ENCODE measurements at regions not wholly inside any gene's neighbourhood (a gene's known extent, or its start where the extent isn't known, plus 50 kb on each side); places are given as distances from the start of the nearest gene placed in this dataset.

DNA sequence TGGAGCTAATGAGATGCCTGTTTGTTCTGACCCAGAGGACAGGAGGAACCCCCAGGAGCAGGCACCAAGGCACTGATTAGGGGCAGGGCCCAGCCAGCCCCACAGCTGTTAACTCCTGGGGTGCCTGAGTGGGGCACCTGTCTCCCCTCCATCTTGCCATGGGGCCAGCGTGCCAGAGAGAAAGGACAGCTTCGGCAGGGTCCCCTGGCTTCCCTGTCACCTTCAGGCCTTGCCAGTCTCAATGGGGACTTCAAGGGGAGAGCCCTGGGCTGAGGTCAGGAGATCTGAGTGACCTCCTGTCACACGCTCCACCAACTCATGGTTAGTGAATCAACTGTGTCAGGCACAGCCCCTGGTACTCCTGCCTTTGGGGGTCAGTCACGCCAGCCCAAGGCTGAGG, 152.7 kb upstream of the MVB12B start:
- TF ChIP-seq TAF1 (IDR thresholded peaks at IDR 0.05; ENCODE audit: borderline replicate concordance, insufficient read depth, low read length) = no peak

- TF ChIP-seq TAF1 (IDR thresholded peaks at IDR 0.05; ENCODE audit: borderline replicate concordance, insufficient read depth, low read length) (no peak), POLR2AphosphoS5 (IDR thresholded peaks at IDR 0.05; ENCODE audit: low read depth, low read length) (no peak), SIN3A (IDR thresholded peaks at IDR 0.05; ENCODE audit: borderline replicate concordance, insufficient read depth, low read length) (no peak), REST (IDR thresholded peaks at IDR 0.05; ENCODE audit: insufficient read depth in 1 of 2, low read depth in 2 of 2, low read length in 2 of 2) (no peak), FOXP2 (optimal IDR thresholded peaks at IDR 0.05; ENCODE audit: borderline replicate concordance, extremely low read depth, extremely low read length, insufficient read depth) (no peak)
Measured at GRCh38 chr9:126183266-126183665, 143.4 kb upstream of the MVB12B start.

GRCh38 chr9:126198854-126199253, 127.8 kb upstream of the MVB12B start:
- TF ChIP-seq SIN3A (IDR thresholded peaks at IDR 0.05; ENCODE audit: borderline replicate concordance, insufficient read depth, low read length) (no peak), REST (IDR thresholded peaks at IDR 0.05; ENCODE audit: insufficient read depth in 1 of 2, low read depth in 2 of 2, low read length in 2 of 2) (no peak), FOXP2 (optimal IDR thresholded peaks at IDR 0.05; ENCODE audit: borderline replicate concordance, extremely low read depth, extremely low read length, insufficient read depth) (no peak), POLR2AphosphoS5 (IDR thresholded peaks at IDR 0.05; ENCODE audit: low read depth, low read length) (no peak), TAF1 (IDR thresholded peaks at IDR 0.05; ENCODE audit: borderline replicate concordance, insufficient read depth, low read length) (no peak)

GRCh38 chr9:126203313-126203712, 123.3 kb upstream of the MVB12B start:
- no peak for TF ChIP-seq FOXP2 (optimal IDR thresholded peaks at IDR 0.05; ENCODE audit: borderline replicate concordance, extremely low read depth, extremely low read length, insufficient read depth)
- no peak for TF ChIP-seq REST (IDR thresholded peaks at IDR 0.05; ENCODE audit: insufficient read depth in 1 of 2, low read depth in 2 of 2, low read length in 2 of 2)
- no peak for TF ChIP-seq POLR2AphosphoS5 (IDR thresholded peaks at IDR 0.05; ENCODE audit: low read depth, low read length)
- no peak for TF ChIP-seq SIN3A (IDR thresholded peaks at IDR 0.05; ENCODE audit: borderline replicate concordance, insufficient read depth, low read length)
- no peak for TF ChIP-seq TAF1 (IDR thresholded peaks at IDR 0.05; ENCODE audit: borderline replicate concordance, insufficient read depth, low read length)

DNA sequence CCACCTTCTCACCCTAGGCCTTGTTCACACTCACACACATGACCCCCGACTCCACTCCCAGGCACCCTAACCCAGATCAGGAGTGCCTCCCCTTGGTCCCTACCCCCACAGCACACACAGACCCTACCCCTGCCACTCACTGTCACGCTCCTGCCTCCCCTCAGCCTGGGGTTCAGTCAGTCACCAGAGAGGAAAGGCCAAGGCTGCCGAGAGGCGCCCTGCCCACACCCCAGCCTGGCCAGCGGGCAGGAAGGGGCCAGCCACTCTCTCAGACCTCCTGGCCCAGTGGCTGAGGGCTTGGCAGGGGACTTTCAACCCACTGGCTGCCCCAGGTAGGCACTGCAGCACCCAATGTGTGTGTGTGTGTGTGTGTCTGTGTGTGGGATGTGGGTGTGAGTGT, 122.4 kb upstream of the MVB12B start:
- TF ChIP-seq POLR2AphosphoS5 (IDR thresholded peaks at IDR 0.05; ENCODE audit: low read depth, low read length) (no peak), FOXP2 (optimal IDR thresholded peaks at IDR 0.05; ENCODE audit: borderline replicate concordance, extremely low read depth, extremely low read length, insufficient read depth) (no peak), TAF1 (IDR thresholded peaks at IDR 0.05; ENCODE audit: borderline replicate concordance, insufficient read depth, low read length) (no peak), SIN3A (IDR thresholded peaks at IDR 0.05; ENCODE audit: borderline replicate concordance, insufficient read depth, low read length) (no peak), REST (IDR thresholded peaks at IDR 0.05; ENCODE audit: insufficient read depth in 1 of 2, low read depth in 2 of 2, low read length in 2 of 2) (no peak)

Data from PFSK-1 (cell line).